ENCODE measurements at regions not wholly inside any gene's neighbourhood (a gene's known extent, or its start where the extent isn't known, plus 50 kb on each side); places are given as distances from the start of the nearest gene placed in this dataset.

- POLR2A ChIA-PET (ENCODE audit: low non-redundant PET), result no interaction called here
Observed at GRCh38 chr3:73745526-73746191, 120.9 kb upstream of the PDZRN3 start.

GRCh38 chr3:73743551-73743950 lies 118.8 kb upstream of the PDZRN3 start:
- no peak overlapping the region for H3K4me3 ChIP-seq (ENCODE audit: low read depth, low read length, poor library complexity, severe bottlenecking)
- BruUV-seq (replicated peaks), result no TSS peak
- no peaks in the 10 kb centered on the region for H3K4me1 ChIP-seq (ENCODE audit: insufficient read depth, low read length, poor library complexity, severe bottlenecking)
- CTCF ChIA-PET, result no interaction called here
- H3K9me3 ChIP-seq (ENCODE audit: low read depth, low read length, poor library complexity, severe bottlenecking), result no peaks in the 10 kb centered on the region
- TF ChIP-seq CTCF (conservative IDR thresholded peaks at IDR 0.05; ENCODE audit: low read depth, low read length) (no peak), EZH2 (IDR thresholded peaks at IDR 0.05; ENCODE audit: borderline replicate concordance, low read depth, low read length, poor library complexity, severe bottlenecking) (no peak)
- intact Hi-C loops (cut with micrococcal nuclease; ENCODE audit: unreplicated experiment), result no loop called here
- H3K36me3 ChIP-seq (ENCODE audit: insufficient read depth, low read length, poor library complexity, severe bottlenecking), result no peaks in the 10 kb centered on the region
- no peaks in the 10 kb centered on the region for H3K27me3 ChIP-seq (replicated peaks; ENCODE audit: insufficient read depth, low read depth, low read length, poor library complexity)
- no peak overlapping the region for H3K27ac ChIP-seq (ENCODE audit: low read depth, low read length, poor library complexity, severe bottlenecking)
- POLR2A ChIA-PET (ENCODE audit: low non-redundant PET), result no interaction called here
- no peak for DNase-seq (ENCODE audit: low spot score)

More at GRCh38 chr3:73745526-73746191, 120.9 kb upstream of the PDZRN3 start:
- no TSS peak for BruUV-seq (replicated peaks)
- intact Hi-C loops (cut with micrococcal nuclease; ENCODE audit: unreplicated experiment), result no loop called here
- H3K27me3 ChIP-seq (replicated peaks; ENCODE audit: insufficient read depth, low read depth, low read length, poor library complexity), result no peaks in the 10 kb centered on the region
- DNase-seq (ENCODE audit: low spot score), result no peak
- TF ChIP-seq CTCF (conservative IDR thresholded peaks at IDR 0.05; ENCODE audit: low read depth, low read length) (no peak), EZH2 (IDR thresholded peaks at IDR 0.05; ENCODE audit: borderline replicate concordance, low read depth, low read length, poor library complexity, severe bottlenecking) (no peak)
- no peak overlapping the region for H3K4me3 ChIP-seq (ENCODE audit: low read depth, low read length, poor library complexity, severe bottlenecking)
- H3K9me3 ChIP-seq (ENCODE audit: low read depth, low read length, poor library complexity, severe bottlenecking), result no peaks in the 10 kb centered on the region
- no peaks in the 10 kb centered on the region for H3K4me1 ChIP-seq (ENCODE audit: insufficient read depth, low read length, poor library complexity, severe bottlenecking)
- no peak overlapping the region for H3K27ac ChIP-seq (ENCODE audit: low read depth, low read length, poor library complexity, severe bottlenecking)
- CTCF ChIA-PET, result no interaction called here
- H3K36me3 ChIP-seq (ENCODE audit: insufficient read depth, low read length, poor library complexity, severe bottlenecking), result no peaks in the 10 kb centered on the region

- no peaks in the 10 kb centered on the region for H3K27me3 ChIP-seq (replicated peaks; ENCODE audit: insufficient read depth, low read depth, low read length, poor library complexity)
- H3K9me3 ChIP-seq (ENCODE audit: low read depth, low read length, poor library complexity, severe bottlenecking), result no peaks in the 10 kb centered on the region
- H3K4me3 ChIP-seq (ENCODE audit: low read depth, low read length, poor library complexity, severe bottlenecking), result no peak overlapping the region
- no peak overlapping the region for H3K27ac ChIP-seq (ENCODE audit: low read depth, low read length, poor library complexity, severe bottlenecking)
- POLR2A ChIA-PET (ENCODE audit: low non-redundant PET), result no interaction called here
- DNase-seq (ENCODE audit: low spot score), result no peak
- CTCF ChIA-PET, result no interaction called here
- intact Hi-C loops (cut with micrococcal nuclease; ENCODE audit: unreplicated experiment), result no loop called here
- BruUV-seq (replicated peaks), result no TSS peak
- H3K4me1 ChIP-seq (ENCODE audit: insufficient read depth, low read length, poor library complexity, severe bottlenecking), result no peaks in the 10 kb centered on the region
- no peaks in the 10 kb centered on the region for H3K36me3 ChIP-seq (ENCODE audit: insufficient read depth, low read length, poor library complexity, severe bottlenecking)
- TF ChIP-seq CTCF (conservative IDR thresholded peaks at IDR 0.05; ENCODE audit: low read depth, low read length) (no peak), EZH2 (IDR thresholded peaks at IDR 0.05; ENCODE audit: borderline replicate concordance, low read depth, low read length, poor library complexity, severe bottlenecking) (no peak)
Observed at GRCh38 chr3:73739791-73740453, 115.2 kb upstream of the PDZRN3 start.
